Coronary artery (tissue), 2 donors: ENCODE measurements at regions not wholly inside any gene's neighbourhood (a gene's known extent, or its start where the extent isn't known, plus 50 kb on each side); places are given as distances from the start of the nearest gene placed in this dataset.

Experiments
- DNase-seq: peaks from one replicate; pipeline ENCODE4 v3.0.0-alpha.2; 2017; ENCODE audit warnings: low spot score
- H3K27ac ChIP-seq, 2 donors: fragments of 200-600 bp; sonication (generic); one replicate each; pipeline ENCODE4 v1.5.1; 2016 to 2019
- H3K4me3 ChIP-seq: fragments of 200-600 bp; sonication (generic); 2 replicates; pipeline ENCODE4 v1.5.1; 2016; ENCODE audit warnings: mild to moderate bottlenecking, moderate library complexity
- CTCF ChIP-seq: fragments of 200-600 bp; sonication (generic); IDR thresholded peaks from one replicate; pipeline ENCODE4 v1.5.1; 2019; ENCODE audit warnings: antibody characterized with exemption

GRCh38 chr3:157981819-157982218 is 124.4 kb downstream of the SHOX2 start:
- Histone ChIP-seq H3K27ac (no peak overlapping the region), H3K4me3 (no peak overlapping the region)
- TF ChIP-seq CTCF: no peak
- no peak for DNase-seq

- H3K4me3 ChIP-seq: no peak overlapping the region
- no peak for DNase-seq
- H3K27ac ChIP-seq: no peak overlapping the region
- no peak for TF ChIP-seq CTCF
Measured at GRCh38 chr3:157979022-157979421, 127.2 kb downstream of the SHOX2 start.

- TF ChIP-seq CTCF: no peak
- no peak overlapping the region for H3K27ac ChIP-seq
- no peak for DNase-seq
Measured at GRCh38 chr3:157961665-157962064, 144.6 kb downstream of the SHOX2 start.

GRCh38 chr3:157958457-157958856 is 147.8 kb downstream of the SHOX2 start:
- no peak for DNase-seq
- Histone ChIP-seq H3K27ac (no peak overlapping the region), H3K4me3 (no peak overlapping the region)
- no peak for TF ChIP-seq CTCF

More at GRCh38 chr3:157961665-157962064, 144.6 kb downstream of the SHOX2 start:
- H3K4me3 ChIP-seq: no peak overlapping the region

- Histone ChIP-seq H3K27ac (no peak overlapping the region), H3K4me3 (no peak overlapping the region)
- no peak for DNase-seq
- TF ChIP-seq CTCF: no peak
Measured at GRCh38 chr3:157956850-157957249, 149.4 kb downstream of the SHOX2 start.

- TF ChIP-seq CTCF: no peak
- Histone ChIP-seq H3K27ac (no peak overlapping the region), H3K4me3 (no peak overlapping the region)
- DNase-seq: no peak
Measured at GRCh38 chr3:157956176-157956575, 150.0 kb downstream of the SHOX2 start.

- no peak overlapping the region for H3K4me3 ChIP-seq
- no peak for TF ChIP-seq CTCF
- DNase-seq: no peak
- H3K27ac ChIP-seq: no peak overlapping the region
Measured at GRCh38 chr3:157953565-157953964, 152.7 kb downstream of the SHOX2 start.
